Right atrium auricular region (tissue), 2 donors: ENCODE measurements at regions not wholly inside any gene's neighbourhood (a gene's known extent, or its start where the extent isn't known, plus 50 kb on each side); places are given as distances from the start of the nearest gene placed in this dataset.
A peak's percentile ranks its signal among the peaks of the same experiment; 100 is the strongest.

Source experiments
- DNase-seq: peaks from one replicate; pipeline ENCODE4 v3.0.0-alpha.2; 2019; ENCODE audit warnings: low spot score
- H3K27ac ChIP-seq, 2 donors: fragments of 200-600 bp; sonication (generic); 1 replicate in 1 of 2; 2 replicates in 1 of 2; pipeline ENCODE4 v1.5.1; 2016 to 2019
- H3K27me3 ChIP-seq, 2 donors: fragments of 200-600 bp; sonication (generic); one replicate each; pipeline versions ENCODE4 v1.5.1 to v1.6.0; 2017 to 2019
- H3K36me3 ChIP-seq: fragments of 200-600 bp; sonication (generic); one replicate; pipeline ENCODE4 v1.5.1; 2016
- H3K4me1 ChIP-seq, 2 donors: fragments of 200-600 bp; sonication (generic); one replicate each; pipeline versions ENCODE4 v1.5.1 to v1.6.0; 2017 to 2019
- H3K4me3 ChIP-seq, 2 donors: fragments of 200-600 bp; sonication (generic); 1 replicate in 1 of 2; 2 replicates in 1 of 2; pipeline ENCODE4 v1.5.1; 2017 to 2019; ENCODE audit warnings: mild to moderate bottlenecking in 1 of 2, moderate library complexity in 1 of 2
- H3K9me3 ChIP-seq, 2 donors: fragments of 200-600 bp; sonication (generic); one replicate each; pipeline ENCODE4 v1.5.1; 2019
- TF ChIP-seq, protein P1 (sequence below), 2 donors: fragments of 200-600 bp; sonication (generic); IDR thresholded peaks; one replicate each; pipeline ENCODE4 v1.5.1; 2019; ENCODE audit warnings: antibody characterized with exemption in 2 of 2

DNA sequence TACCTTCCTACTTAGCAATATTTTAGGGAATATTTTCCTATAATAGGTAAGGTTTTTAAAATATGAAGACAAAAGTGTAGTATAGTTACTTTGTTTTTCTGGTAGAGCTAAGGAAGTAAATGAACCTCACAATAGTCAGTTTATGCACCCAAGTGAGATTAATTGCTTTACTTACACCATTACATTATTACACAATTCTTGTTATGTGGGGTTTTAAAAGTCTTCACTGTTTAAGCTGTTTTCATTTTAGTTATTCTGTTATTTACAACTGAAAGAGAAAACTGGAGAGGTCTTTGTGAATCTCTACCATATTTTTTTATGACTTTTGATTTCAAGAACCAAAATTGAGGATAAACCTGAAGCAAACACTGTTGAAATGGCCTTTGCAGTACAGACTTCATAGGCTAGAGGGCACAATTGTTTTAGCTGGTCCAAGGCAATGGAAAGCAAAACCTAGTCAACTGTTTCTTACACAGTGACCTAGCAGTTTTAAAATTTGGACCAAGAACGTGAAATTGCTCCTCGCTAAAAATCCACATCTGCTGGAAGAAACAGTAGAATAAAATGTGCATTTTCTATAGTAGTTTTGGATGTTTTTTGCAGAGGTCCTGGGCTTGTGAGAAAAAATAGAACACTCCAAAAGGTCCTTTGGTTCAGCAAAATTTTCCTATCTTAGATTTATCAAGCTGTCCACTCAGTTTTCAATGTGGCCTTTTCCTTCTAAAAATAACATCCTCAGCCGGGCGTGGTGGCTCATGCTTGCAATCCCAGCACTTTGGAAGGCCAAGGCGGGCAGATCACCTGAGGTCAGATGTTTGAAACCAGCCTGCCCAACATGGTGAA lies 66.4 kb upstream of the FER start:
- TF ChIP-seq, protein P1, sequence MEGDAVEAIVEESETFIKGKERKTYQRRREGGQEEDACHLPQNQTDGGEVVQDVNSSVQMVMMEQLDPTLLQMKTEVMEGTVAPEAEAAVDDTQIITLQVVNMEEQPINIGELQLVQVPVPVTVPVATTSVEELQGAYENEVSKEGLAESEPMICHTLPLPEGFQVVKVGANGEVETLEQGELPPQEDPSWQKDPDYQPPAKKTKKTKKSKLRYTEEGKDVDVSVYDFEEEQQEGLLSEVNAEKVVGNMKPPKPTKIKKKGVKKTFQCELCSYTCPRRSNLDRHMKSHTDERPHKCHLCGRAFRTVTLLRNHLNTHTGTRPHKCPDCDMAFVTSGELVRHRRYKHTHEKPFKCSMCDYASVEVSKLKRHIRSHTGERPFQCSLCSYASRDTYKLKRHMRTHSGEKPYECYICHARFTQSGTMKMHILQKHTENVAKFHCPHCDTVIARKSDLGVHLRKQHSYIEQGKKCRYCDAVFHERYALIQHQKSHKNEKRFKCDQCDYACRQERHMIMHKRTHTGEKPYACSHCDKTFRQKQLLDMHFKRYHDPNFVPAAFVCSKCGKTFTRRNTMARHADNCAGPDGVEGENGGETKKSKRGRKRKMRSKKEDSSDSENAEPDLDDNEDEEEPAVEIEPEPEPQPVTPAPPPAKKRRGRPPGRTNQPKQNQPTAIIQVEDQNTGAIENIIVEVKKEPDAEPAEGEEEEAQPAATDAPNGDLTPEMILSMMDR (IDR thresholded peaks at IDR 0.05): peak; percentile 66 to 86
- H3K27me3 ChIP-seq: no peaks in the 10 kb centered on the region
- H3K9me3 ChIP-seq: no peaks in the 10 kb centered on the region
- H3K4me3 ChIP-seq: no peak overlapping the region
- no peaks in the 10 kb centered on the region for H3K36me3 ChIP-seq
- peaks cover 0 to 5% of the 10 kb centered on the region in 2 donors for H3K4me1 ChIP-seq
- H3K27ac ChIP-seq: peak overlapping the region; percentile 21 to 67
- DNase-seq: no peak

DNA sequence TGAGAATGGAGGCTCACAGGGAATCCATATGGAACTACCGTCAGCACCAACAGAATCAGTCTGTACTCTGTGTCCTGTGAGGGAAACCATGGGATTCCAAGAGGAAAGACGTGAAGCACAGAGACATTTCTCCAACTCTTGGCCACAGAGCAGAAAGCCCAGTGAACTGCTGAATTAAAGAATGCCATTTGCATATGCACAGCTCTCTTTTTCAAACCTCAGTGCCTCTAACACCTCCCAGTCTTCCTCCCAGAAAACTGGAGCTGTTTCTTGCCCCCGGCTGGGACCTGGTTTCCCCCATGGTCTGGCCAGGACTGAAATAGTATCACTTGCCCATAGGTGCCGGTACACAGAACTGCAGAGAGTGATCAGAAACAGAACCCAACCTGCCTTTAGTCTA lies 69.6 kb upstream of the FER start:
- no peaks in the 10 kb centered on the region for H3K36me3 ChIP-seq
- H3K4me3 ChIP-seq: no peak overlapping the region
- H3K9me3 ChIP-seq: no peaks in the 10 kb centered on the region
- TF ChIP-seq, protein P1 (IDR thresholded peaks at IDR 0.05): no peak
- peaks cover 0 to 5% of the 10 kb centered on the region in 2 donors for H3K4me1 ChIP-seq
- H3K27ac ChIP-seq: no peak overlapping the region
- DNase-seq: no peak
- H3K27me3 ChIP-seq: no peaks in the 10 kb centered on the region

DNA sequence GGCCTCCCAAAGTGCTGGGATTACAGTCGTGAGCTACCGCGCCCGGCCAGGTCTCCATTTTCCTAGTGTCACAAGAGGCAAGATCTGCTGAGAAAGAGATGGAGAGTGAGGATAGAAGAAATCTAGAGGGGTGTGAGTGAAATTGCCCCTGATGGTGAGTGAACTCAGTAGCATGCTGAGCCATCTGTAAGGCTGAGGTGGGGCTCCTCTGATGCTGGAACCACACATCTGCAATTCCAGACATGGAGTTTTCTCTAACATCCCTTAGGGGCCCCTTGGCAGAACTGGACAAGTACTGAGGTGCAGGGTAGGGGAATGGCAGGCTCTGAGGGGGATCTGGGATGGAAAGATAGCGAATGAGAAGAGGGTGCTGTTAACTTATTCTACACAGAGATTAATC lies 72.0 kb upstream of the FER start:
- H3K36me3 ChIP-seq: no peaks in the 10 kb centered on the region
- DNase-seq: no peak
- no peaks in the 10 kb centered on the region for H3K9me3 ChIP-seq
- H3K27ac ChIP-seq: no peak overlapping the region
- H3K4me1 ChIP-seq: peaks cover 0 to 8% of the 10 kb centered on the region in 2 donors
- TF ChIP-seq, protein P1 (IDR thresholded peaks at IDR 0.05): no peak
- no peaks in the 10 kb centered on the region for H3K27me3 ChIP-seq
- H3K4me3 ChIP-seq: no peak overlapping the region

DNA sequence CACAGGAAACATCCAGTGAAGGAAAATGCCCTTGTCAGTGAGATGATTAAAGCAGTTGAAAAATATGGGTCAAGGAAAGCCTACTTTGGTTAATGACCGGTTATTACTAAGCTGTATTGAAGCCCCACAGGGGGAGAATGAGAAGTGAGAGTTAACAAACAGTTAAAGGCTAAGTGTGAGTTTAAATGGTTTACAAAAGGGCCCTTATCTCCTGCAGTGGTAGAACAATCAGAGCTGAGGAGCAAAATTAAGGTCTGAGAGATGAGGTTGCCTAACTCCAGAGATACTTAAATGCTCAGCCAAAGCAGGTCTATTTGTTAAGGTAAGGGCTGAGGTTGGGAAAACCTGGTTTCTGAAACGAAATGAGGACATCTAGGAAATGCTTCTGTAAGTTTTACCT lies 75.1 kb upstream of the FER start:
- H3K4me1 ChIP-seq: peaks cover 0 to 15% of the 10 kb centered on the region in 2 donors
- H3K27ac ChIP-seq: no peak overlapping the region
- no peak for DNase-seq
- no peaks in the 10 kb centered on the region for H3K9me3 ChIP-seq
- H3K36me3 ChIP-seq: no peaks in the 10 kb centered on the region
- H3K27me3 ChIP-seq: no peaks in the 10 kb centered on the region
- TF ChIP-seq, protein P1 (IDR thresholded peaks at IDR 0.05): no peak
- H3K4me3 ChIP-seq: no peak overlapping the region

DNA sequence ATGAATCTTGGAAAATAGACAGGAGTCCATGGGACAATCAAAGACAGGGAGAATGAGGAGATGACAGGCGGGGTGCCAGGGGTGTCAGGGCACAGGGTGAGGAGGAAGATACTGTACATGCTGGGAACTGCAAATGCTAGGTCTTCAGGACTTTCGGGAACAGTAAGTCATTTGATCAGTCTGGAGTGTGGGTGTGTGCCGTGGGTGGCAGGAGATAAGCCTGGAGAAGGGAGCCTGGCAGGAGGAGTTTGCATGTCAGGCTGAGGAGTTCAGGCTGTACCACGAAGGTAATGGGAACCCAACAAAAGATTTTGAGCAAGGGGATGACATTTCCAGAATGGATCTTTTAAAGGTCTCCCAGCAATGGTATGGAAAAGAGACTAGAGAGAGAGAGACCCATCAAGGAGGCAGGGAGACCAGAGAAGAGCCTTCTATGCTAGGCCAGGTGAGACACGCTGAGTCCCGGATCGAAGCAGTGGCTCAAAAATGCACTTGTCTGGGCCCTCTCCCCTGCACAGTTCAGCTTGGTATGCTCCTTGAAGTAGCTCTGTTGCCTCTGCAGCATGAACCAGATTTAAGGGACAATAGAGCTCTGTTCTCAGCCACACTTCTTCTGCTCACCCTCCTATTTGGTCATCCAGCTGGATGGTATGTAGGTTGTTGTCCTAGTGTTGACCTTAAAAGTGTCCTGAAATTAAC lies 77.0 kb upstream of the FER start:
- DNase-seq: no peak
- TF ChIP-seq, protein P1 (IDR thresholded peaks at IDR 0.05): no peak
- no peaks in the 10 kb centered on the region for H3K9me3 ChIP-seq
- no peak overlapping the region for H3K4me3 ChIP-seq
- H3K4me1 ChIP-seq: peaks cover 0 to 15% of the 10 kb centered on the region in 2 donors
- no peaks in the 10 kb centered on the region for H3K36me3 ChIP-seq
- no peaks in the 10 kb centered on the region for H3K27me3 ChIP-seq
- no peak overlapping the region for H3K27ac ChIP-seq
